Esophagus muscularis mucosa (tissue), 4 donors: ENCODE measurements at regions not wholly inside any gene's neighbourhood (a gene's known extent, or its start where the extent isn't known, plus 50 kb on each side); places are given as distances from the start of the nearest gene placed in this dataset.

Experiments used
- DNase-seq: peaks from one replicate; pipeline ENCODE4 v3.0.0-alpha.2; 2017; ENCODE audit errors: extremely low spot score
- H3K27ac ChIP-seq, 4 donors: fragments of 200-600 bp; sonication (generic); replicated peaks in 1 of 4; 1 replicate in 3 of 4; 2 replicates in 1 of 4; pipeline ENCODE4 v1.5.1; 2016 to 2019; ENCODE audit warnings: mild to moderate bottlenecking in 1 of 4
- H3K27me3 ChIP-seq, 4 donors: fragments of 200-600 bp; sonication (generic); one replicate each; pipeline versions ENCODE4 v1.5.1 to v1.6.0; 2016 to 2019
- H3K36me3 ChIP-seq, 4 donors: fragments of 200-600 bp; sonication (generic); one replicate each; pipeline ENCODE4 v1.5.1; 2016 to 2019
- H3K4me1 ChIP-seq, 4 donors: fragments of 200-600 bp; sonication (generic); one replicate each; pipeline ENCODE4 v1.5.1; 2016 to 2019
- H3K4me3 ChIP-seq, 4 donors: fragments of 200-600 bp; sonication (generic); 1 replicate in 2 of 4; 2 replicates in 2 of 4; pipeline ENCODE4 v1.5.1; 2016 to 2019; ENCODE audit warnings: mild to moderate bottlenecking in 4 of 4, moderate library complexity in 1 of 4
- H3K9me3 ChIP-seq, 4 donors: fragments of 200-600 bp; sonication (generic); 1 replicate in 3 of 4; 2 replicates in 1 of 4; pipeline ENCODE4 v1.5.1; 2016 to 2019
- CTCF ChIP-seq, 3 experiments: fragments of 200-600 bp in 2 of 3; fragments of 450-650 bp in 1 of 3; sonication (generic) in 2 of 3; IDR thresholded peaks; one replicate each; pipeline ENCODE4 v1.5.1; 2017 to 2019; ENCODE audit warnings: antibody characterized with exemption in 3 of 3, mild to moderate bottlenecking in 2 of 3, moderate library complexity in 1 of 3
- EP300 ChIP-seq: sonication (generic); formaldehyde crosslinking; IDR thresholded peaks from one replicate; pipeline ENCODE4 v1.6.1; 2017; ENCODE audit warnings: antibody characterized with exemption
- POLR2A ChIP-seq: fragments of 450-650 bp; IDR thresholded peaks from one replicate; pipeline ENCODE4 v1.6.1; 2017; ENCODE audit warnings: antibody characterized with exemption, moderate library complexity, mild to moderate bottlenecking, low read depth
- POLR2AphosphoS5 ChIP-seq, 2 donors: sonication (generic); formaldehyde crosslinking; IDR thresholded peaks; one replicate each; pipeline ENCODE4 v1.6.1; 2017; ENCODE audit warnings: antibody characterized with exemption in 2 of 2
- WGBS: methylation state at CpG from one replicate; pipeline ENCODE4 v1.1.5; 2018; 5-methylcytosine and 5-hydroxymethylcytosine counted together
- intact Hi-C: fragments of 100-400 bp; cut with DNase I; formaldehyde crosslinking; loops from one replicate; pipeline ENCODE4 v1.15.1; 2023

GRCh38 chr5:135124724-135125123, 90.7 kb upstream of the PITX1 start:
- H3K4me1 ChIP-seq, result no peaks in the 10 kb centered on the region
- H3K27ac ChIP-seq, result no peak overlapping the region
- TF ChIP-seq POLR2AphosphoS5 (IDR thresholded peaks at IDR 0.05) (no peak), POLR2A (no peak), EP300 (no peak), CTCF (IDR thresholded peaks at IDR 0.05) (no peak)
- intact Hi-C loops, result no loop called here
- no peak for DNase-seq
- no peaks in the 10 kb centered on the region for H3K9me3 ChIP-seq
- WGBS, result 70% methylated on average over 8 of the region's 8 CpGs
- no peaks in the 10 kb centered on the region for H3K36me3 ChIP-seq
- H3K27me3 ChIP-seq, result no peaks in the 10 kb centered on the region
- no peak overlapping the region for H3K4me3 ChIP-seq

DNA sequence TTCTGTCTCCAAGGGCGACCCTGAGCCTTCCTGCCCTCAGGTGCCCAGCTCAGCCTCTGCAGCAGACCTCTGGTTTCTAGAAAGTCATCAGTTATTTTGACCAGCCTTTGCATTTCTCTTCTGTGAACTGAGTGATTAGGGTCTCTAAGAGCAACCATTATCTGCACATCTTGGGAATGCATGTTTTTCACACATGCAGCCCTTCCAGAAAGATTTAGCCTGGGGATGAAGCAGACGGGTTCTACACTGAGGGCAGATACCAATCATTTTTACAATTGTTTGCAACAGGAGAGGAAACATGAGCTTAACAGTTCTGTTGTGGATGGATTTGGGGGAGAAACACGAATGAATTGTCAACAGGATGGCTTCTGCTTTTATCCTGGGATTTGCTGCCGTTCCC, 90.1 kb upstream of the PITX1 start:
- DNase-seq, result no peak
- H3K9me3 ChIP-seq, result no peaks in the 10 kb centered on the region
- no peaks in the 10 kb centered on the region for H3K36me3 ChIP-seq
- no peaks in the 10 kb centered on the region for H3K27me3 ChIP-seq
- TF ChIP-seq CTCF (IDR thresholded peaks at IDR 0.05), result no peak
- no peak for TF ChIP-seq POLR2A
- no peak for TF ChIP-seq POLR2AphosphoS5 (IDR thresholded peaks at IDR 0.05)
- no peak for TF ChIP-seq EP300
- 61% methylated on average over 4 of the region's 4 CpGs for WGBS
- H3K27ac ChIP-seq, result no peak overlapping the region
- intact Hi-C loops, result no loop called here
- no peaks in the 10 kb centered on the region for H3K4me1 ChIP-seq
- no peak overlapping the region for H3K4me3 ChIP-seq

DNA sequence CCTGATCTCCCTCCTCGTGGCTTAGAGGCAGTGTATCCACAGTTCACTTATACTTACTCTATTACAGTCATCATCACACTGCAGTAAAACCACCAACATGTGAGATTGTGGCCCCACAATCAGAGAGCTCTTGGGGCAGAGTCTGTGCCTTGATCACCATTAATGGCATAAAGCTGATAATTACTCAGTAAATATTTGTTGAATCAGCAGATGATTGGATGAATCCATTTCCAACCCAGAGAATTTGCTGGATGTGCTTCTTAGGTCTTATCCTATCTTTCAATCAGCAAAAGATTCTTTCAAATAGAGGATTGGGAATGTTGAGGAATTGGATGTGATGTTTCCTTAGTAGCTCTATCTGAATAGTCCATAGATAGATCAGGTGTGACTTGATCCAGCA, 88.8 kb upstream of the PITX1 start:
- no peaks in the 10 kb centered on the region for H3K36me3 ChIP-seq
- no peaks in the 10 kb centered on the region for H3K27me3 ChIP-seq
- H3K4me3 ChIP-seq, result no peak overlapping the region
- H3K4me1 ChIP-seq, result no peaks in the 10 kb centered on the region
- intact Hi-C loops, result no loop called here
- DNase-seq, result no peak
- H3K27ac ChIP-seq, result no peak overlapping the region
- no peaks in the 10 kb centered on the region for H3K9me3 ChIP-seq
- TF ChIP-seq CTCF (IDR thresholded peaks at IDR 0.05) (no peak), EP300 (no peak), POLR2AphosphoS5 (IDR thresholded peaks at IDR 0.05) (no peak), POLR2A (no peak)
- 91% methylated on average over 1 of the region's 1 CpG for WGBS

DNA sequence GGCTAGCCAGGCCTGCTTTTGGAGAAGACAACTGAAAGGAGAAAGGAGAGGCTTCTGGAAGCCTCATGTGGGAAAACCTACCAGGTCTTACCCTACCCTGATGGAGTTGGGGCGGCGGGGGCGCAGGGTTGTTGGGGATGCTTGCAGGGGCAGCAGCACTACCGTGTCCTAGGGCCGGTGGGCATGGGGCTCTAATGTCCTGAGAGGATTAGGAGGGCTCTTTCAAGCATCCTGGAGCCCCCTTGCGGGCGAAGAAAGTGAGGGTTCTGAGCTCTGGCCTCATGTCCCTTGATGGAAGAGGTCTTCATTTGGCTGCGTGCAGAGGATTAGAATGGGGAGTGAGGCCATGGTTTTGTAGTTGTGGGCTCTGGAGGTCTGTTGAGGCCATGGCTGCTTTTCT, 86.9 kb upstream of the PITX1 start:
- H3K27ac ChIP-seq, result no peak overlapping the region
- TF ChIP-seq POLR2AphosphoS5 (IDR thresholded peaks at IDR 0.05), result no peak
- no peak for TF ChIP-seq EP300
- no peak for TF ChIP-seq POLR2A
- TF ChIP-seq CTCF (IDR thresholded peaks at IDR 0.05), result no peak
- DNase-seq, result no peak
- H3K9me3 ChIP-seq, result no peaks in the 10 kb centered on the region
- no peak overlapping the region for H3K4me3 ChIP-seq
- no peaks in the 10 kb centered on the region for H3K4me1 ChIP-seq
- H3K36me3 ChIP-seq, result no peaks in the 10 kb centered on the region
- 96% methylated on average over 8 of the region's 8 CpGs for WGBS
- intact Hi-C loops, result no loop called here
- no peaks in the 10 kb centered on the region for H3K27me3 ChIP-seq

DNA sequence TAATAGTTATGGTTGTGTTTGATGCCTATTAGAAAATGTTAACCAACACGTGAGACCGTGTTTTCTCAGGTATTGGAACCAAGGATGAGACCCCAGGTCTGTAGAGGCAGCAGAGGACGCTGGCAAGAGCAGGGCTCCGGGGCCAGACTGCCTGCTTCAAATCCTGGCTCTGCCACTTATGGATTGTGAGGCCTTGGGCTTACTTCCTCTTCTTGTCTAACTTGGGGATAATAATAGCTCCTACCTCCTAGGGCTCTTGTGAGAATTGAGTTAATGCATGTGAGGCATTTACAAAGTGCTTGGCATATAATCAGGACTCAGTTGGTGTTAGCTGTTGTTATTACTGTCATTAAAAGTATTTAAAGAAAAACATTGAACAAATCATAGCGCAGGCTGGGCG, 85.5 kb upstream of the PITX1 start:
- H3K27me3 ChIP-seq, result no peaks in the 10 kb centered on the region
- H3K36me3 ChIP-seq, result no peaks in the 10 kb centered on the region
- intact Hi-C loops, result no loop called here
- H3K27ac ChIP-seq, result no peak overlapping the region
- no peaks in the 10 kb centered on the region for H3K4me1 ChIP-seq
- no peaks in the 10 kb centered on the region for H3K9me3 ChIP-seq
- no peak for TF ChIP-seq CTCF (IDR thresholded peaks at IDR 0.05)
- no peak for TF ChIP-seq EP300
- no peak for TF ChIP-seq POLR2AphosphoS5 (IDR thresholded peaks at IDR 0.05)
- TF ChIP-seq POLR2A, result no peak
- no peak for DNase-seq
- no peak overlapping the region for H3K4me3 ChIP-seq
- WGBS, result 91% methylated on average over 6 of the region's 6 CpGs
